ENCODE measurements at regions not wholly inside any gene's neighbourhood (a gene's known extent, or its start where the extent isn't known, plus 50 kb on each side); places are given as distances from the start of the nearest gene placed in this dataset.
"Not testable (repeated sequence)": the region's sequence is repeated elsewhere in the genome, so short reads cannot be mapped to it uniquely, and the experiment has no call there.

GRCh38 chr16:87035053-87035452 lies 282.1 kb downstream of the C16orf95 start:
- Histone ChIP-seq H3K36me3 (ENCODE audit: control insufficient read depth, insufficient read depth, low read length) (no peaks in the 10 kb centered on the region), H3K27ac (ENCODE audit: low read depth, low read length) (no peak overlapping the region), H3K4me1 (ENCODE audit: control insufficient read depth, insufficient read depth, low read length) (no peaks in the 10 kb centered on the region), H3K4me3 (ENCODE audit: low read length) (no peak overlapping the region), H3K9me3 (ENCODE audit: control insufficient read depth, low read length) (no peaks in the 10 kb centered on the region), H3K9ac (ENCODE audit: extremely low read depth, low read length, poor library complexity, severe bottlenecking) (no peak overlapping the region), H3K27me3 (ENCODE audit: control insufficient read depth, insufficient read depth, low read length, poor library complexity, severe bottlenecking) (no peaks in the 10 kb centered on the region)
- no peak overlapping the region for H3K27ac Mint-ChIP-seq
- H3K4me1 Mint-ChIP-seq = peaks cover 1% of the 10 kb centered on the region
- no peaks in the 10 kb centered on the region for H3K27me3 Mint-ChIP-seq (ENCODE audit: insufficient read depth)
- DNase-seq = no peak
- no peaks in the 10 kb centered on the region for H3K9me3 Mint-ChIP-seq
- H3K36me3 Mint-ChIP-seq (ENCODE audit: low read depth) = no peaks in the 10 kb centered on the region
- WGBS, 2 experiments (ENCODE audit: insufficient coverage in 1 of 2, insufficient read length in 1 of 2) = 92 to 93% methylated on average over 7 of the region's 7 CpGs
- no peak overlapping the region for H3K4me3 Mint-ChIP-seq
- no peak for TF ChIP-seq CTCF (conservative IDR thresholded peaks at IDR 0.05)

GRCh38 chr16:87037012-87037411 lies 280.2 kb downstream of the C16orf95 start:
- no peak for DNase-seq
- H3K27ac Mint-ChIP-seq = no peak overlapping the region
- no peak overlapping the region for H3K27ac ChIP-seq (ENCODE audit: low read depth, low read length)

GRCh38 chr16:87038528-87038927 lies 278.7 kb downstream of the C16orf95 start:
- WGBS, 2 experiments (ENCODE audit: insufficient coverage in 1 of 2, insufficient read length in 1 of 2) = 88 to 94% methylated on average over 2 to 3 of the region's 3 CpGs
- not testable (repeated sequence) for H3K36me3 ChIP-seq (ENCODE audit: control insufficient read depth, insufficient read depth, low read length); H3K4me3 Mint-ChIP-seq; H3K27ac ChIP-seq (ENCODE audit: low read depth, low read length); H3K9ac ChIP-seq (ENCODE audit: extremely low read depth, low read length, poor library complexity, severe bottlenecking); H3K36me3 Mint-ChIP-seq (ENCODE audit: low read depth); H3K4me1 Mint-ChIP-seq; H3K27ac Mint-ChIP-seq; H3K9me3 Mint-ChIP-seq; H3K4me3 ChIP-seq (ENCODE audit: low read length); H3K4me1 ChIP-seq (ENCODE audit: control insufficient read depth, insufficient read depth, low read length); DNase-seq; H3K9me3 ChIP-seq (ENCODE audit: control insufficient read depth, low read length); H3K27me3 Mint-ChIP-seq (ENCODE audit: insufficient read depth); H3K27me3 ChIP-seq (ENCODE audit: control insufficient read depth, insufficient read depth, low read length, poor library complexity, severe bottlenecking)

More at GRCh38 chr16:87037012-87037411, 280.2 kb downstream of the C16orf95 start:
- H3K9me3 Mint-ChIP-seq = no peaks in the 10 kb centered on the region
- no peaks in the 10 kb centered on the region for H3K9me3 ChIP-seq (ENCODE audit: control insufficient read depth, low read length)
- H3K27me3 Mint-ChIP-seq (ENCODE audit: insufficient read depth) = no peaks in the 10 kb centered on the region
- no peak overlapping the region for H3K4me3 Mint-ChIP-seq
- no peak overlapping the region for H3K9ac ChIP-seq (ENCODE audit: extremely low read depth, low read length, poor library complexity, severe bottlenecking)
- peaks cover 1% of the 10 kb centered on the region for H3K4me1 Mint-ChIP-seq
- no peak overlapping the region for H3K4me3 ChIP-seq (ENCODE audit: low read length)
- H3K36me3 ChIP-seq (ENCODE audit: control insufficient read depth, insufficient read depth, low read length) = no peaks in the 10 kb centered on the region
- WGBS, 2 experiments (ENCODE audit: insufficient coverage in 1 of 2, insufficient read length in 1 of 2) = 85% methylated on average over 7 of the region's 7 CpGs; no CpG with 5 or more reads in 1 of the 2 experiments
- no peaks in the 10 kb centered on the region for H3K27me3 ChIP-seq (ENCODE audit: control insufficient read depth, insufficient read depth, low read length, poor library complexity, severe bottlenecking)
- no peaks in the 10 kb centered on the region for H3K36me3 Mint-ChIP-seq (ENCODE audit: low read depth)
- H3K4me1 ChIP-seq (ENCODE audit: control insufficient read depth, insufficient read depth, low read length) = no peaks in the 10 kb centered on the region
- TF ChIP-seq CTCF (conservative IDR thresholded peaks at IDR 0.05) = no peak

All from endodermal cell (in vitro differentiated cells).